ENCODE measurements at regions not wholly inside any gene's neighbourhood (a gene's known extent, or its start where the extent isn't known, plus 50 kb on each side); places are given as distances from the start of the nearest gene placed in this dataset.
A peak's percentile ranks its signal among the peaks of the same experiment; 100 is the strongest.
"Not testable (repeated sequence)": the region's sequence is repeated elsewhere in the genome, so short reads cannot be mapped to it uniquely, and the experiment has no call there.

DNA sequence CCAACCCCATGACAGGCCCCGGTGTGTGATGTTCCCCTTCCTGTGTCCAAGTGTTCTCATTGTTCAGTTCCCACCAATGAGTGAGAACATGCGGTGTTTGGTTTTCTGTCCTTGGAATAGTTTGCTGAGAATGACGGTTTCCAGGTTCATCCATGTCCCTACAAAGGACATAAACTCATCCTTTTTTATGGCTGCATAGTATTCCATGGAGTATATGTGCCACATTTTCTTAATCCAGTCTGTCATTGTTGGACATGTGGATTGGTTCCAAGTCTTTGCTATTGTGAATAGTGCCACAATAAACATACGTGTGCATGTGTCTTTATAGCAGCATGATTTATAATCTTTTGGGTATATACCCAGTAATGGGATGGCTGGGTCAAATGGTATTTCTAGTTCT is 293.1 kb downstream of the GATA3 start:
- DNase-seq (ENCODE audit: low read depth) = not testable (repeated sequence)

DNA sequence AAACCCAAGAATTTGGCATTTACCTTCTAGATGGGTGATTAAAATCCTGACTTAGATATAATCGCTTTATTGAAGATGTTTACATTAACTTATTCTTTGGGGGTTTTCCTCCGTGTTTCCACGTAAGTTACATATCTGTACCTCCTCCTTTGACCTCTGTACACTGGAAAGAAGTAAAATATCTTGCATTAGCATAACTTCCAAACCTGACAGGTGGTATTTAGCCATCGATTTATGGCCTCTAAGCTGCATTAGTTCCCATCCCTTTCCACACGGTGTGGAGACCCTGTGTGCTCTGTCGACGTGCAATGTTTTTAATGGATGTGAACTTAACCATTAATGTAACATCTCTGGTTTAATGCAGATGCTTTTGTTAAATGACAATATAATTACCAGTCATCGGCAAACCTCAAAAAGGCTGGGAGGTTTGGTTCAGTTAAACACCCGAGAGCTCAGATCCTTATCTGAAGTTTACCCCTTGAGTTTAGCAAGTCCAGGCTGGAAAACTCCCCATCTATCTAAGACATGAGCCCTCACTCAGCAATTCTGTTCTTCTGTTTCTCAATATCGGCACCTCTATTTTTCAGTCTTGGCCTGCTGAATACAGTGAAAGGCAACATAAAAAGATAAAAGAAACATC is 295.2 kb downstream of the GATA3 start:
- DNase-seq (ENCODE audit: low read depth) = no peak

DNA sequence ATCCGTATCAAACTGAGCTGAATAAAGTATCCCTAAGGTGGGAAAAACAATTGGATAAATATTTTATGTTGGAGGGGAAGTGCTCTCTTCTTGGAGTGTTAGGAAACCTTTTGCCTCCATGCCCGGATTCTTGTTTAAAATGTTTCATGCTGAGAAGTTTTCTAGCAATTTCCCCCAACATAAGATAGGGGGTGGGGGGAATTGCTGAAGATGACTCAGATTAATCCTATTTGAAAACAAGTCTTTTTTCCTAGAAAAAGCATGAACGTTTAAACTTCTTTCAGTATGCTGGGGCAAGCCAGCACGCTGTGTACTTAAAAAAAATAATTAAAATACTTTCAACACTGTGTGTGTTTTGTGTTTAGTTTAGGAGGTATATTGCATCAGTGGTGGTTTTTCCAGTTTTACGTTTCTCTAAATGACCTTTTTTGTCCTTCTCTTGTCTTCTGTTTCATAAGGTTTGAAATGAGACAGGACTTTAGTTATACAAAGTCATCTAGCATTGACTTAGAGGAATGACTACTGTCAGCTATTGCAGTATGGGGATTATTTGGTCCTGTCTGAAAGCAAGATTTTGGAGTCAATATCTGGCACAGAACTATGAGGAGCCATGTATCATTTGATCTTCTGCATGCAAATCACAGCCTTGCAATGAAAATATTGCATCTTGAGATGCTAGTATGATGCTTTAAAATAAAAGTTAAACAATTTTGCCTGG is 295.9 kb downstream of the GATA3 start:
- DNase-seq (ENCODE audit: low read depth) = no peak

DNA sequence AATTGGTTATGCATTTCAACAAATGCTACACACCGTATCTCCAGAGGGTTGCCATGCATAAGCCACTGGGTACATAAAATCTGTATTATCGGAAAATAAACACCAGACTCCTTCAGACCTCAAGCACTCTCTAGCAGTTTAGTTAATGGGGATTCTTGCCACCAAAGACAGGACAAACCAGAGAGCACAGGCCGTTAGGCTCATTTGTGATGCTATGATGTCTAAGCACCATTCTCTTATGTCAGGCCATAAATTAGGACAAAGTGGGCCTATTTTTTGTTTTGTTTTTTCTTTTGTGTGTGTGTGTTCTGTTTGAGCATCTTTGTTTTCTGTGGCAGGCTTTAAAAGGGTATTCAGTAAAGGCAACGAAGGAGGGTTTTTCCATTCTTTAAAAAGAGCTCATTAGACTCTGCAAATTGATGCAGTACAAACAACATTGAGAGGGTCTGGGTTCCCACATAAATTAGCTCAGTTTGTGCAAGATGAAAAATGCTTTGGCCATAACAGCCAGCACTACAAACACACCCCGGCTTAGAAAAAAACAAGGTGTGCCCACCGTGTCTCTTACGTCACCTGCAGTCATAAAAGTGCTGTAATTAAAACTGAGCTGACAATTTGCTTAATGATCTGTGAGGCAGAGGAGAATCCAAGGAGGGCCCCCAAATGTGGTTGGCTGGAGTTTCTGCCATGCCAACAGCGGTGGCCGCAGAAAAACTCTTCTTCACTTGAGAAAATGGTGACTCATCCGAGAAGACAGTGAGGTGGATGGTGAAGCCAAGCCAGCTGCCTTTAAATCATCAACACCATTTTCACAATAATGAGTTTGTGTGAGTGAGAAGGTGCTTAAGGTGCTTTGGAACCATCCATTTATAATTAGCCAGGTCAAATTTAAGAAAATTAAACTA is 297.9 kb downstream of the GATA3 start:
- DNase-seq (ENCODE audit: low read depth) = no peak

DNA sequence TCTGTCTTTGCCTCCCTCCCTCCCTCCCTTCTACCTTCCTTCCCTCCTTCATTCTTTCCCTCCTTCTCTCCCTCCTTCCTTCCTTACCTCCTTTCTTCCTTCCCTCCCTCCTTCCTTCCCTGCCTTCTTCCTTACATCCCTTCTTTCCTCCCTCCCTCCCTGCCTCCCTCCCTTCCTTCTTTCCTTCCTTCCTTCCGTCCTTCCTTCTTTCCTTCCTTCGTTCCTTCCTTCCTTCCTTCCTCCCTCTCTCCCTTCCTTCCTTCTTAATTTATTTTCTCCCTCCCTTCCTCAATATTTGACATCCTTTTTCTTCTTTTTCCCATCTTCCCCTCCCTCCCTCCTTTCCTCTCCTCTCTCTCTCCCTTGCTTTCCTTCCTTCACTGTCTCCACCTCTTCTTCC is 301.8 kb downstream of the GATA3 start:
- DNase-seq (ENCODE audit: low read depth) = no peak

DNA sequence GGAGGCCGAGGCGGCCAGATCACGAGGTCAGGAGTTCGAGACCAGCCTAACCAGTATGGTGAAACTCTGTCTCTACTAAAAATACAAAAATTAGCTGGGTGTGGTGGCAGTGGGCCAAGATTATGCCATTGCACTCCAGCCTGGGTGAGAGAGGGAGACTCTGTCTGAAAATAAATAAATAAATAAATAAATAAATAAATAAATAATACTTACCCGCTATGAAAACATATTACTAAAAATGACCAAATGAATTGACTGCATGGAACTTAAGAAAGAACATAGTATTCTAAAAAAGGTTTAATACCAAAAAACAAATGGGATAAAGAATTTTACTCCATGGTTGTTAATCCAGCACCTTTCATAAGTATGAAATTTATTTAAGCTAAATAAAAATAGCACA is 305.0 kb downstream of the GATA3 start:
- no peak for DNase-seq (ENCODE audit: low read depth)

DNA sequence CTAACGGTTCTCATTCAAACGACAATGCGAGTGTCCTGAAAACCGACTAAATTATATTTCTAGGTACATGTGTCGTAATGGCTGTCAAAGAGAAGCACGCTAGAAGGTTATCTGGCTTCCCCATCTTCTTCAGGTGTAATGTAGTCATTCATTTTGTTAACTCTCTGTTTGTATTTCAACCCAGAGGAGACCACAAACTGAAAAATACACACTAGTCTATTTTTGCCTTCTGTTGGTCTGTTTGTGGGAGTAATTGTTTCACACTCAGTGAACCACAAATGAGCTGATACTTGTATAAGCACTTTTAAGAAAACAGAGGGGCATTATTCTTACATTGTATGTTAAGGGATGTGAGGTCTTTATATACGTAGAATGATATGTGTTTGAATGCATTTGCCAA is 305.9 kb downstream of the GATA3 start:
- no peak for DNase-seq (ENCODE audit: low read depth)

DNA sequence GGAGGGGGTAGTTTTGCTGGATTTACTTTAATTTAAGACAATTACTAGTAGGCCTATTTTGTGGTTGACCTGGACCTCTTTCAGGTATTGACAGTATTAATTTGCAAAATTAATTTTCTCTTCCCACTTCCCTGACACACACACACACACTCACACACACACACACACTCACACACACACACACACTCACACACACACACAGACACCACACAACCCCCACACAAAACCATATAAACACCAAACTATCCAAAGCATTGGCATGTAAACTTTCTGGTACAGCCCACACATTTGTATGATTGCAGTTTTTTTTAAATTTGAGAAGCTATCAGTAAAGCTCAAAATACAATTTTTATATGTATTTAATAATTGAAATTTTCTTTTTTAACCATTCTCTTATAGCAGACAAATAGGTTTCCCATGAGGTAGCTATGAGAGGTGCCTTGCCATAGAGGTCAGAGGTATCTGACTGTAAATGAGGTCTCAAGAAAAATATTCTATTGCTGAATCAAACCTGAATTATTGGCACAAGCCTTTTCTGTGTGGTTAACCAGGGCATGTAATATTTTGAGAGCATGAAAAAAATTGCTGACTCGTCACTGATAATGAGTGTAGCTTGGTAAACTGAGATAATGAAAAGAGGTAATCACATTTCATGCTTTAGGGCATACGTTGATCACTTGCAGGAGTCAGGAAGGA is 306.5 kb downstream of the GATA3 start:
- DNase-seq (ENCODE audit: low read depth) = no peak

DNA sequence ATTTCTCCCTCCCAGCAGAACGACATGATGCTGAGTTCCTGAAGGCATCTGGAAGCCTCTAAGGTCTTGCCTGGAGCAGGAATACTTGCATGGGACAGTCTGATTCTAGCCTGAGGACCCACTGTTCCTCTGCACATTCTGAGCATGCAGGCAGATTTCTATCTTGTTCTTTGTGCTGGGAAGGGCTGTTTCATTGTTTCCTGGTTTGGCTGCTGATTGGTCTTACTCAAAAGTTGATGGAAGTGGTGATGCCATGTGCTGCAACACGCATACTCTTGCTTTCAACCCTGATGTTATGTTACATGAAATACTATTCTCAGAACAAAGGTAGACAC is 307.0 kb downstream of the GATA3 start:
- no peak for DNase-seq (ENCODE audit: low read depth)

DNA sequence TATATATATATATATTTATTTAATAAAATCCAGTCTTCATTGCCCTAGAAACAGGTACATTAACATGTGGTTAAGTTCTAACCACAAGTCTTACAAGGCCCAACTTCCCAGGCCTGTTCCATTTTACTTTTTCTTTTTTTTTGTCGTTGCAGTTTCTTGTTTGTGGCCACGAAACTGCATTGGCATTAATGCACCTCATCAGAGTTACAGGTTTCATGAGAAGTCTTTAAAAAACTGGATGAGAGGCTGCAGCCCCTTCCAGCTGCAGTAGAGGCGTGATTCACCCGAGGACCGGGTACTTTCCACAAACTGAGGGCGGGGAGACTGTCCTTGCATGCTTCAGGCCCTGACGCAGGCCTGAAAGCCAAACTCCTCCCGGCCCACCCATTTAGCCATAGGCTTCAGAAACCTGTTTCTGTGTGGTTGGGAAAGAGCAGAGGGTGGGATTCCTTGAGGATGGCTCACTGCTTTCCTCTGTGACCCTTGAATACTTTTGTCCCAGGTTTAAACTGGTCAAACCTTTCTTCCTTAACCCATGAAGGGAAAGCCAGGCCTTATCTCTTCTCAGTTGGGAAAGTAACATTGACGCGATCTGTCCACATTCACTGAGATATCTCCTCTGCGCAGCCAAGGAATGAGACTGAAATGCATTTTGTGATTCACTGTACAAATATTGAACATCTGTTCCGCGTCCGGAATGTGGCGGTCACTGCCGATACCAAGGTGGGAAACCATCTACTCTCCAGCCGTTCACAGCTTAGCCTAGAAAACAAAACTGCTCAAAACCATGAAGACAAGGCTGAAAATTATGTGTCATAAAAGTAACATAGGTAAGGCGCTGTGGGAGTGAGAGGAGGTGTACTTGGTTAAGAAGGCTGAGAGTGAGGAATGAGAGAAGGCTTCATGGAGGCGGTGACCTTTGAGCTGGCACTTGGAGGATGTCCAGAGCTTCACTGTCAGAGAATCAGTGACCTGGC is 311.7 kb downstream of the GATA3 start:
- peak; percentile 42 for DNase-seq (ENCODE audit: low read depth)

DNA sequence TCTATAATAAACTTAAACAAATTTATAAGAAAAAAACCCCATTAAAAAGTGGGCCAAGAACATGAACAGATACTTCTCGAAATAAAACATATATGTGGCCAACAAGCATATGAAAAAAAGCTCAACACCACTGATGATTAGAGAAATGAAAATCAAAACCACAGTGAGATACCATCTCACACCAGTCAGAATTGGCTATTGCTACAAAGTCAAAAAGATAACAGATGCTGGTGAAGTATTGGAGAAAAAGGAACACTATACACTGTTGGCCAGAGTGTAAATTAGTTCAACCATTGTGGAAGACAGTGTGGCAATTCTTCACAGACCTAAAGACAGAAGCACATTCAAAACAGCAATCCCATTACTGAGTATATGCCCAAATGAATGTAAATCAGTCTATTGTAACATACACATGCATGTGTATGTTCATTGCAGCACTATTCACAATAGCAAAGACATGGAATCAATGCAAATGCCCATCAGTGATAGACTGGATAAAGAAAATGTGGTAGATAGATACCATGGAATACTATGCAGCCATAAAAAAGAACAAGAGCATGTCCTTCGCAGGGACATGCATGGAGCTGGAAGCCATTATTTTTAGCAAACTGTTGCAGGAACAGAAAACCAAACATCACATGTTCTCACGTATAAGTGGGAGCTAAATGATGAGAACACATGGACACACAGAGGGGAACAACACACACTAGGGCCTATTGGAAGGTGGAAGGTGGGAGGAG is 313.4 kb downstream of the GATA3 start:
- not testable (repeated sequence) for DNase-seq (ENCODE audit: low read depth)

DNA sequence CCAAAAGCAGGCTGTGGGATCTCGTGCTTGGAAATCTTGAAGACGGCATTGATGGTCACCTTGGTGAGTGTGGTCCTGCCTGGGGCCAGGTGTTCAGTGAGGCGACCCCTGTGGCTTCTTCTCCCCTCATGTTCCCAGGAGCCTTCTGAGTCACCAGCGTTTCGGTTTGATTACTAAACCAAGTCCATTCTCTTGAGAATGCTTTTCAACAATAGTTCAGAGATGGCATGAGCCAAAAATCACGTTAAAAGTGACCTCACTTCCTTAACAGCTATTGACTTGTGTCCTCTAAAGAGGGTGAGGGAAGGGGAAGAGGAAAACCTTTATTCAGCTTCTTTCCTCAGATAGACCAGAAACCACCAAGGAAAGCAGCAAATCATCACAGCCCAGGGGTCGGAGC is 315.2 kb downstream of the GATA3 start:
- DNase-seq (ENCODE audit: low read depth) = peak; percentile 17

DNA sequence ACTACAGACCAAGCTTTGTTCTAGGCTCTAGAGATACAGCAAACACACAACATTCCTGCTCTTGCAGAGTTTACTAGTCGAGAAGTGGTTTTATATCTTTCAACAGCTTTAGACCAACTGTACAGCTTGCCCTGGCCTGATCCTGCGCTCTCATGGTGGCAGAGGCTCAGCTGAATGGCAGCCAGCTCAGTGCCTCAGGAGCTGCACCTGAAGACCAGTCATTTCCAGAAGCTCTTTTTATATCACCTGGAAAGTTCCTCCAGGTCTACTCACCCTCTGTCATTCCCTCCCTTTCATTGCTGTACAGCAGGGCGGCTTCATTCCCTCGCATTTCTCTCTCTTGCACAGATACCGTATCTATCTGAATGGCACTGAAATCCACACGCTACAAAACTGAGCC is 319.8 kb downstream of the GATA3 start:
- no peak for DNase-seq (ENCODE audit: low read depth)

DNA sequence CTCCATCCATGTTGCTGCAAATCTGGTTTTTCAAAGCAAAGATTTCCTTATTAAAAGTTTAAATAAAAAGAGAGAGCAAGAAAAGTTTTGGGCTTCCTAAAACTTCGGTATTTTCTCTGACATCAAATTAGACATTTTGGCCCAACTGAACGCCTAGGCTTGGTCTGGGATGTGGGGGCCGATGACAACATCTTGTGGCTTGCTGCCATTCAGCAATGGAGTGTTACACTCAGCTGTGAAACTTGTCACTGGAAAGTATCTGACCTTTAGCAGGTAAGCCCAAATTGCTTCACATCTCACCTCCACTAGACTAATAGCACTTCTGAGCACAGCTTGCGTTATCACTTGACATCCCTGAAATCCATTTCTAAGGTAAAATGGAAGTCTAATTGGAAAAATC is 320.6 kb downstream of the GATA3 start:
- no peak for DNase-seq (ENCODE audit: low read depth)

DNA sequence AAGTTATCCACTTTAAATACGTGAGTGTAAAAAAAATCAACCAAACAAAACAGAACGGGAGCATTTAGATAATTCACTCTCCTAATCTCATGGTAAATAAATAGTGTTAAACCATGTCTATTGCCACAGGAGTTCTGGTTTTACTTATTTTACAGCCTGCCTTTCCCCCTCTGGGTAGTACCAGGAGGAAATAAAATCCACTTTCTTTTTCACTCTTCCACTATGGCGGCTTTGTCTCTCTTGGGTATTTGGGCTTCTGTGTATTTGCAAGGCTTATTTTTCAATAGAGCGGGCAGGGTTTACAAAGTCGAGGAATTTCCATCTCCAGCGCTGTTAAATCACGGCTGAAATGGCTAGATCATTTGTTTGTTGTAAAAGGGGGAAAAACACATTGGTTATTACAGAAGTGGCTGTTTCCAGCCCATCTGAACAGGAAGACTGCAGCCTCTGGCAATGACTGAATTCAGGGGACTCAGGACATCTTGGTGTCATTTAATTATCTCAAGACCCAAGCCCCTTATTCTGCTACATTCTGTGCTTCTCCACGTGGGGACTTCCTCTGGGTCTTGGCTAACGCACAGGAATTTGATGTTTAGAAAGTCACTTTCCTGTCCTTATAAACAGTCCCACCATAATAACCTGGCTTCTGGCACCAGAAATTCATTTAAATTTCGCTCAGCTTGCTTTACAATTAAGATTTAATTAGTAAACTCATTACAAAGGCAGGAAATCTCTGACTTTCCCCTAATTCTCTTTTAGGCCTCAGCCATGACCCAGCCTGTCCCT is 323.9 kb downstream of the GATA3 start:
- no peak for DNase-seq (ENCODE audit: low read depth)

DNA sequence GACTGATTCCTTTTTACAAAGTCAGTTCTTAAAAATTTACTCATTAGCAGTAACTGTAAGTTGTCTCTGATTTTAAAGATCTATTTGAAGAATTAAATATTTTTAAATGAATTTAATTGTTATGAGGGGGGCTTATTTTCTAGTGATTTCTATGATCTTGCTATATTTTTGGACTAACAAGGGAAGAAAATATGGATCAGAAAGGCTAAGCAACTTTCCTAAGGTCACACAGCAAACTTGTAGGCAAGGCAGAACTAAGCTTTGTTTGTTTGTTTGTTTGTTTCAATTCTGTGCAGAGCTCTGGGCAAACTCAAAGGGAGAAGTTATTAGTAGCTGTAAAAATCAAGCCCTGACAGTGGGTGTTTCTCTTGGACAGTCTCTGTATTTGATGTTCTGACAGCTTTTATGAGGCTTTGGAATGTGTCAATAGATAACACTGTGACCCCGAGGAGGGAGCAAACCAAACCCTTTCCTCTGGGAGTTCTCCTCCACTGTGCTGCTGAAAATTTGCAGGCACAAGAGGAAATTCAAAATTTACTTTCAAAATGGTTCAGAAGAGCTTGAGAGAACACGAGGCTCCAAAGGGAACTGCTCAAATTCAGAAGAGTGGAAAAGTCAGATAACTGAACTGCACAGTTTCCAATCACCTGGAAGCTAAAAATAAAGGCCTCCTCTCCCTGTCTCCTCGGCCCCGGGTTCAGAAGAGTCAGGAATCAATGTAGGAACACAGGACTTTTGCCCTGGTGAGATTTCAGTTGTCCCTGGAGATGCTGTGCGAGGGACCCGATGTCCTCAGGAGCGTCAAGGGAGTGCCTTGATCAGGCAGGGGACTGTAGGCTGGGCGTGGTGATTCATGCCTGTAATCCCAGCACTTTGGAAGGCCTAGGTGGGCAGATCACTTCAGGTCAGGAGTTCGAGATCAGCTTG is 325.7 kb downstream of the GATA3 start:
- no peak for DNase-seq (ENCODE audit: low read depth)

DNA sequence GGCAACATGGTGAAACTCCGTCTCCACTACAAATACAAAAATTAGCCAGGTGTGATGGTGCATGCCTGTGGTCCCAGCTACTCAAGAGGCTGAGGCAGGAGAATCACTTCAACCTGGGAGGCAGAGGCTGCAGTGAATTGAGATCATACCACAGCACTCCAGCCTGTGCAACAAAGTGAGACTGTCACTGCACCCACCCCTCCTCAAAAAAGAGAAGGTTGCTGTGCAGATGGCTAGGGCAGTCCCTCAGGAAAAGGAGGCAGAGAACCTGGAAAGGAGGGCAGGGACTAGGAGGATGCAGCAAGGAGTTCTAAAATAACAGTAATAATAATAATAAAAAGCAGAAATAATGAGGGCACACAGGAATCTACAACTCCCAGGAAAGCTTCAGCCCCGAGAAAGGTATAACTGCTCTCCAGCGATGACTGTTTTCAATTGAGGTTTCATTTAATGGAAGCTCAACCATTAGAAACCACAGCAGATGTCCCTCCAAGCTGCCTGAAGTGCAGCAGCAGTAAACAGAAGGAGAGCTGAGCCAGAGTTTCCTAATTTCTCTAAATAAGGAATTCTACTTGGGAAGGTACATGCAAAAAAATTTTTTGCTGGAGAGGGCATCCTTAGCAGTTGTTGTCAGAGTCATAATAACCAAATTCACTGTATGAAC is 326.5 kb downstream of the GATA3 start:
- DNase-seq (ENCODE audit: low read depth) = no peak

DNA sequence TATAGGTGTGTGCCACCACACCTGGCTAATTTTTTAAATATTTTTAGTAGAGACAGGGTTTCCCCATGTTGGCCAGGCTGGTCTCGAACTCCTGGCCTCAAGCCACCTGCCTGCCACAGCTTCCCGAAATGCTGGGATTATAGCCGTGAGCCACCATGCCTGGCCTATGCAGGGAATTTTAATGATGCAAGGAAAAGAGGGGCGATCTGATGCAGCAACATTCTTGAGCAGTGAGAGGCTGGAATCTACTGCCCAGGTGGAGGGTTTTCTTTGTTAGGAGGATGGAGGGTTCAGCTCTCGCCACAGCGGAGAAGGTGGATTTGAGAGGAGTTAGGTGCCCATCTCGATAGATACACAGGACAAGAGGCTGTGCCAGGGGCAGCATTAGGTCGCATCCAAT is 332.3 kb downstream of the GATA3 start:
- no peak for DNase-seq (ENCODE audit: low read depth)

Measured in ELR (cell line).